H1 (cell line): ENCODE measurements at regions not wholly inside any gene's neighbourhood (a gene's known extent, or its start where the extent isn't known, plus 50 kb on each side); places are given as distances from the start of the nearest gene placed in this dataset.

Experiments
- CEBPB ChIP-seq: IDR thresholded peaks from 2 replicates; pipeline ENCODE4 v1.6.1; 2012; ENCODE audit warnings: low read depth, low read length
- RNF2 ChIP-seq: fragments of 200-900, 300-1000 bp; sonication (generic); IDR thresholded peaks from 2 replicates; pipeline ENCODE4 v1.7.1; 2016; ENCODE audit warnings: borderline replicate concordance, low read depth, mild to moderate bottlenecking, antibody characterized with exemption, low read length; ENCODE audit not compliant: poor library complexity, severe bottlenecking; ENCODE audit errors: missing control alignments

GRCh38 chr5:93156566-93156965 is 424.5 kb downstream of the NR2F1-AS1 start (continued):
- TF ChIP-seq CEBPB: no peak
- no peak for TF ChIP-seq RNF2
- TF ChIP-seq, all 59 proteins: peak for 0
